ENCODE measurements at regions not wholly inside any gene's neighbourhood (a gene's known extent, or its start where the extent isn't known, plus 50 kb on each side); places are given as distances from the start of the nearest gene placed in this dataset.

GRCh38 chr6:169972736-169973135 is 221.3 kb downstream of the ERMARD start:
- no peak overlapping the region for H3K27ac ChIP-seq
- H3K4me1 ChIP-seq = no peaks in the 10 kb centered on the region
- ATAC-seq = no peak
- H3K9me3 ChIP-seq = no peaks in the 10 kb centered on the region
- no peak overlapping the region for H3K4me3 ChIP-seq
- WGBS, 2 donors (ENCODE audit: low coverage in 1 of 2) = 100% methylated on average over 1 of the region's 2 CpGs; no CpG with 5 or more reads in 1 of the 2 donors
- peaks cover 12% of the 10 kb centered on the region for H3K27me3 ChIP-seq
- TF ChIP-seq CTCF (IDR thresholded peaks at IDR 0.05) (no peak), EP300 (IDR thresholded peaks at IDR 0.05) (no peak), POLR2AphosphoS5 (IDR thresholded peaks at IDR 0.05) (no peak)
- no peaks in the 10 kb centered on the region for H3K36me3 ChIP-seq

- Histone ChIP-seq H3K36me3 (no peaks in the 10 kb centered on the region), H3K9me3 (no peaks in the 10 kb centered on the region), H3K4me3 (no peak overlapping the region), H3K4me1 (no peaks in the 10 kb centered on the region), H3K27me3 (peaks cover 9% of the 10 kb centered on the region), H3K27ac (no peak overlapping the region)
- TF ChIP-seq CTCF (IDR thresholded peaks at IDR 0.05) (no peak), EP300 (IDR thresholded peaks at IDR 0.05) (no peak), POLR2AphosphoS5 (IDR thresholded peaks at IDR 0.05) (no peak), POLR2A (IDR thresholded peaks at IDR 0.05) (no peak)
- 78 to 80% methylated on average over 1 to 3 of the region's 15 CpGs for WGBS, 2 donors (ENCODE audit: low coverage in 1 of 2)
- no peak for ATAC-seq
Observed at GRCh38 chr6:169972101-169972651, 220.8 kb downstream of the ERMARD start.

- no peak for ATAC-seq
- TF ChIP-seq CTCF (IDR thresholded peaks at IDR 0.05) (no peak), POLR2AphosphoS5 (IDR thresholded peaks at IDR 0.05) (no peak), POLR2A (IDR thresholded peaks at IDR 0.05) (no peak), EP300 (IDR thresholded peaks at IDR 0.05) (no peak)
- H3K27me3 ChIP-seq = peaks cover 9% of the 10 kb centered on the region
- no peak overlapping the region for H3K27ac ChIP-seq
- H3K9me3 ChIP-seq = no peaks in the 10 kb centered on the region
- H3K4me1 ChIP-seq = no peaks in the 10 kb centered on the region
- no peaks in the 10 kb centered on the region for H3K36me3 ChIP-seq
- no peak overlapping the region for H3K4me3 ChIP-seq
- WGBS, 2 donors (ENCODE audit: low coverage in 1 of 2) = 83 to 97% methylated on average over 1 to 5 of the region's 38 CpGs
Observed at GRCh38 chr6:169971081-169971861, 219.8 kb downstream of the ERMARD start.

GRCh38 chr6:169970306-169970988 is 219.0 kb downstream of the ERMARD start:
- no peak for ATAC-seq
- Histone ChIP-seq H3K4me1 (no peaks in the 10 kb centered on the region), H3K27ac (no peak overlapping the region), H3K36me3 (no peaks in the 10 kb centered on the region), H3K9me3 (no peaks in the 10 kb centered on the region), H3K4me3 (no peak overlapping the region), H3K27me3 (peaks cover 5% of the 10 kb centered on the region)
- TF ChIP-seq CTCF (IDR thresholded peaks at IDR 0.05) (no peak), EP300 (IDR thresholded peaks at IDR 0.05) (no peak), POLR2A (IDR thresholded peaks at IDR 0.05) (no peak), POLR2AphosphoS5 (IDR thresholded peaks at IDR 0.05) (no peak)
- 83% methylated on average over 1 of the region's 19 CpGs; no CpG with 5 or more reads in 1 of the 2 donors for WGBS, 2 donors (ENCODE audit: low coverage in 1 of 2)

Data from gastroesophageal sphincter (tissue), 4 donors.